DND-41 (cell line): ENCODE measurements at regions not wholly inside any gene's neighbourhood (a gene's known extent, or its start where the extent isn't known, plus 50 kb on each side); places are given as distances from the start of the nearest gene placed in this dataset.

ENCODE experiments used
- CTCF ChIP-seq: IDR thresholded peaks from 2 replicates; pipeline ENCODE4 v1.5.1; 2012; ENCODE audit warnings: borderline replicate concordance, low read length, moderate library complexity, mild to moderate bottlenecking; ENCODE audit not compliant: poor library complexity, severe bottlenecking; ENCODE audit errors: extremely low read depth
- EZH2 ChIP-seq: IDR thresholded peaks from 3 replicates; pipeline ENCODE4 v1.6.1; 2012; ENCODE audit warnings: borderline replicate concordance, low read depth, mild to moderate bottlenecking, moderate library complexity, low read length, inconsistent platforms; ENCODE audit not compliant: severe bottlenecking

GRCh38 chr22:44600207-44600785 is 101.7 kb upstream of the PRR5 start:
- no peak for TF ChIP-seq CTCF
- no peak for TF ChIP-seq EZH2
